H9 (cell line): ENCODE measurements at regions not wholly inside any gene's neighbourhood (a gene's known extent, or its start where the extent isn't known, plus 50 kb on each side); places are given as distances from the start of the nearest gene placed in this dataset.

Experiments
- DNase-seq: peaks from one replicate; pipeline ENCODE4 v3.0.0-alpha.2; 2017
- H2AFZ ChIP-seq: one replicate; pipeline ENCODE4 v1.6.1; 2013; ENCODE audit warnings: mild to moderate bottlenecking, low read length, control low read depth, moderate library complexity
- H2AK5ac ChIP-seq: 2 replicates; pipeline ENCODE4 v1.6.1; 2013; ENCODE audit warnings: low read length, control low read depth, mixed read lengths; ENCODE audit not compliant: insufficient read length
- H2BK120ac ChIP-seq: one replicate; pipeline ENCODE4 v1.6.1; 2013; ENCODE audit warnings: low read depth, mild to moderate bottlenecking, low read length, control low read depth, inconsistent platforms; ENCODE audit not compliant: poor library complexity, severe bottlenecking
- H2BK12ac ChIP-seq: 2 replicates; pipeline ENCODE4 v1.6.1; 2013; ENCODE audit warnings: low read length, control low read depth, mixed read lengths, low read depth; ENCODE audit not compliant: insufficient read length
- H2BK15ac ChIP-seq: 2 replicates; pipeline ENCODE4 v1.6.1; 2013; ENCODE audit warnings: low read depth, low read length, control low read depth
- H2BK20ac ChIP-seq: one replicate; pipeline ENCODE4 v1.6.1; 2013; ENCODE audit warnings: low read depth, mild to moderate bottlenecking, low read length, control low read depth, inconsistent platforms; ENCODE audit not compliant: poor library complexity, severe bottlenecking
- H2BK5ac ChIP-seq: 2 replicates; pipeline ENCODE4 v1.6.1; 2013; ENCODE audit warnings: low read length, control low read depth, mixed read lengths; ENCODE audit not compliant: insufficient read length
- H3K14ac ChIP-seq: 2 replicates; pipeline ENCODE4 v1.6.1; 2013; ENCODE audit warnings: low read length, control low read depth; ENCODE audit not compliant: insufficient read depth
- H3K18ac ChIP-seq: 2 replicates; pipeline ENCODE4 v1.6.1; 2013; ENCODE audit warnings: low read depth, mild to moderate bottlenecking, mixed read lengths, low read length, control low read depth; ENCODE audit not compliant: insufficient read length
- H3K23ac ChIP-seq: 2 replicates; pipeline ENCODE4 v1.6.1; 2013; ENCODE audit warnings: low read length, control low read depth, mixed read lengths, low read depth; ENCODE audit not compliant: insufficient read length
- H3K23me2 ChIP-seq: 2 replicates; pipeline ENCODE4 v1.6.1; 2013; ENCODE audit warnings: low read depth, mild to moderate bottlenecking, mixed read lengths, low read length, control low read depth; ENCODE audit not compliant: insufficient read length, poor library complexity, severe bottlenecking
- H3K27ac ChIP-seq: 2 replicates; pipeline ENCODE4 v1.5.1; 2013; ENCODE audit warnings: low read length, control low read depth, mixed read lengths, low read depth; ENCODE audit not compliant: insufficient read length
- H3K27me3 ChIP-seq: 2 replicates; pipeline ENCODE4 v1.6.1; 2013; ENCODE audit warnings: low read length, control low read depth, inconsistent platforms; ENCODE audit not compliant: insufficient read depth
- H3K4ac ChIP-seq: 2 replicates; pipeline ENCODE4 v1.6.1; 2013; ENCODE audit warnings: low read depth, mild to moderate bottlenecking, control low read depth, inconsistent platforms, low read length, moderate library complexity
- H3K4me1 ChIP-seq: 2 replicates; pipeline ENCODE4 v1.6.1; 2013; ENCODE audit warnings: low read length, control low read depth, inconsistent platforms; ENCODE audit not compliant: insufficient read depth
- H3K4me2 ChIP-seq: 2 replicates; pipeline ENCODE4 v1.6.1; 2013; ENCODE audit warnings: low read length, control low read depth, mixed read lengths; ENCODE audit not compliant: insufficient read length, insufficient read depth
- H3K56ac ChIP-seq: 2 replicates; pipeline ENCODE4 v1.6.1; 2013; ENCODE audit warnings: low read depth, mild to moderate bottlenecking, mixed read lengths, low read length, control low read depth; ENCODE audit not compliant: insufficient read length
- H3K79me1 ChIP-seq: 2 replicates; pipeline ENCODE4 v1.6.1; 2013; ENCODE audit warnings: low read depth, mild to moderate bottlenecking, moderate library complexity, low read length, control low read depth, inconsistent platforms; ENCODE audit not compliant: insufficient read depth, poor library complexity, severe bottlenecking
- H3K79me2 ChIP-seq: 2 replicates; pipeline ENCODE4 v1.6.1; 2013; ENCODE audit warnings: low read length, control low read depth, inconsistent platforms; ENCODE audit not compliant: insufficient read depth
- H3K9ac ChIP-seq: 2 replicates; pipeline ENCODE4 v1.6.1; 2013; ENCODE audit warnings: low read length, control low read depth, mixed read lengths; ENCODE audit not compliant: insufficient read length; ENCODE audit errors: extremely low read depth
- H3K9me3 ChIP-seq: one replicate; pipeline ENCODE4 v1.6.1; 2013; ENCODE audit warnings: low read depth, low read length, inconsistent platforms; ENCODE audit not compliant: control insufficient read depth
- H3T11ph ChIP-seq: one replicate; pipeline ENCODE4 v1.6.1; 2013; ENCODE audit warnings: mild to moderate bottlenecking, low read length, control low read depth, inconsistent platforms
- H4K20me1 ChIP-seq: one replicate; pipeline ENCODE4 v1.6.1; 2013; ENCODE audit not compliant: control insufficient read depth, insufficient read length, insufficient read depth
- H4K5ac ChIP-seq: 2 replicates; pipeline ENCODE4 v1.6.1; 2013; ENCODE audit warnings: low read depth, mild to moderate bottlenecking, mixed read lengths, low read length, control low read depth; ENCODE audit not compliant: insufficient read length
- H4K8ac ChIP-seq: replicated peaks from 2 replicates; pipeline ENCODE4 v1.6.1; 2013; ENCODE audit warnings: low read length, control low read depth, mixed read lengths, low read depth; ENCODE audit not compliant: insufficient read length
- H4K91ac ChIP-seq: 2 replicates; pipeline ENCODE4 v1.6.1; 2013; ENCODE audit warnings: low read depth, mild to moderate bottlenecking, moderate library complexity, mixed read lengths, low read length, control low read depth; ENCODE audit not compliant: insufficient read length
- H3K27ac Mint-ChIP-seq, 3 experiments: 2 replicates in 2 of 3; 3 replicates in 1 of 3; pipeline ENCODE4 v1.8.0; 2020 to 2021; ENCODE audit warnings: mixed read lengths in 3 of 3, mild to moderate bottlenecking in 1 of 3, moderate library complexity in 1 of 3
- H3K27me3 Mint-ChIP-seq: 2 replicates; pipeline ENCODE4 v1.8.0; 2021; ENCODE audit warnings: low read depth, mild to moderate bottlenecking, moderate library complexity, mixed read lengths
- H3K36me3 Mint-ChIP-seq, 3 experiments: 2 replicates in 2 of 3; 3 replicates in 1 of 3; pipeline ENCODE4 v1.8.0; 2020 to 2021; ENCODE audit warnings: low read depth in 3 of 3, mixed read lengths in 3 of 3; ENCODE audit not compliant: insufficient read depth in 1 of 3
- H3K4me1 Mint-ChIP-seq, 2 experiments: 2 replicates each; pipeline ENCODE4 v1.8.0; 2020; ENCODE audit warnings: mixed read lengths in 2 of 2
- H3K4me3 Mint-ChIP-seq, 2 experiments: 2 replicates in 1 of 2; 3 replicates in 1 of 2; pipeline ENCODE4 v1.8.0; 2020 to 2021; ENCODE audit warnings: mild to moderate bottlenecking in 2 of 2, mixed read lengths in 2 of 2, moderate library complexity in 1 of 2
- H3K9me3 Mint-ChIP-seq, 2 experiments: 2 replicates in 1 of 2; 3 replicates in 1 of 2; pipeline ENCODE4 v1.8.0; 2020; ENCODE audit warnings: mild to moderate bottlenecking in 2 of 2, mixed read lengths in 2 of 2, moderate library complexity in 1 of 2
- CTCF ChIP-seq: fragments of 200-600 bp; sonication (generic); conservative IDR thresholded peaks from 3 replicates; pipeline ENCODE4 v1.8.0; 2021; ENCODE audit warnings: antibody characterized with exemption, mild to moderate bottlenecking
- WGBS: extraction: QIAGEN DNeasy Blood & Tissue Kit; methylation state at CpG from one replicate; pipeline ENCODE4 v1.1.7; 2013; ENCODE audit warnings: missing lambda C conversion rate, low lambda C conversion rate, mixed read lengths; ENCODE audit not compliant: insufficient read length; ENCODE audit errors: extremely low coverage; 5-methylcytosine and 5-hydroxymethylcytosine counted together

DNA sequence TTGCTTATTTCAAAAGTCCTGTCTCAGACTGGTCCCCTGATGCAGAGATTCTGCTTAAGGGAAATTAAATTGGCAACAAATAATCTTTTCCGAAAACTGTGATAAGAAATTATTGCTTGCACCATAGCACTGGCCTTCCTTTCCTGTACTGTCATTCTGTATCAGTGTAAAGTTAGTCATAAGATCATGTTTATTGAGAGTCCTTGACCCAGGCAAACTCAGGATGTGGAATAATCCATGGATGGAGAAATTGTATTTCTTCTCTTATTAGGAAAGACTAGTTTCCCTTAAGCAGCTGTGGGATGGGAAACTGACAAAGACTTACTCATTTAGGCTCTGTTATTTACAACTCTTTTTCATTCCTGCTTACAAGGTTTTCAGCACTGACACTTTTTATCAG lies 83.0 kb upstream of the RANBP6 start:
- Histone ChIP-seq H4K20me1 (no peaks in the 10 kb centered on the region), H3K79me1 (no peaks in the 10 kb centered on the region), H3K18ac (no peak overlapping the region), H3K9me3 (no peaks in the 10 kb centered on the region), H3K56ac (no peak overlapping the region), H3K79me2 (no peaks in the 10 kb centered on the region), H3T11ph (no peak overlapping the region), H4K5ac (no peak overlapping the region), H2BK15ac (no peak overlapping the region), H3K9ac (no peak overlapping the region), H3K27me3 (no peaks in the 10 kb centered on the region), H2AK5ac (no peak overlapping the region), H3K14ac (no peak overlapping the region), H2AFZ (no peak overlapping the region), H4K8ac (no peak overlapping the region), H3K27ac (no peak overlapping the region), H3K23ac (no peak overlapping the region), H3K4ac (no peak overlapping the region), H2BK12ac (no peak overlapping the region), H2BK20ac (no peak overlapping the region), H3K4me1 (no peaks in the 10 kb centered on the region), H2BK5ac (no peak overlapping the region), H4K91ac (no peak overlapping the region), H2BK120ac (no peak overlapping the region), H3K23me2 (no peaks in the 10 kb centered on the region), H3K4me2 (no peak overlapping the region)
- no CpG with 5 or more reads among the region's 1 CpG for WGBS
- DNase-seq, result no peak
- Mint-ChIP-seq H3K9me3 (peaks cover 2 to 3% of the 10 kb centered on the region in 2 experiments; a peak in 2 of 5 replicates), H3K4me3 (no peak overlapping the region), H3K27ac (no peak overlapping the region), H3K27me3 (no peaks in the 10 kb centered on the region; the same call in 1 of the 2 replicates), H3K36me3 (no peaks in the 10 kb centered on the region; a peak in 2 of 7 replicates), H3K4me1 (peaks cover 8 to 9% of the 10 kb centered on the region in 2 experiments)
- no peak for TF ChIP-seq CTCF
